GM06990 (cell line): ENCODE measurements at regions not wholly inside any gene's neighbourhood (a gene's known extent, or its start where the extent isn't known, plus 50 kb on each side); places are given as distances from the start of the nearest gene placed in this dataset.

Experiments
- DNase-seq: peaks from one replicate; pipeline ENCODE4 v3.0.0-alpha.2; 2011; ENCODE audit not compliant: insufficient read length; ENCODE audit errors: extremely low read depth
- H3K27me3 ChIP-seq: replicated peaks from 2 replicates; pipeline ENCODE4 v1.6.0; 2011; ENCODE audit warnings: low read length; ENCODE audit not compliant: control insufficient read depth, insufficient read depth
- H3K36me3 ChIP-seq: 2 replicates; pipeline ENCODE4 v1.5.1; 2011; ENCODE audit warnings: low read length; ENCODE audit not compliant: control insufficient read depth, insufficient read depth
- H3K4me3 ChIP-seq: replicated peaks from 2 replicates; pipeline ENCODE4 v1.5.1; 2011; ENCODE audit warnings: low read depth, mild to moderate bottlenecking, control low read depth, low read length
- TF ChIP-seq, protein P1 (sequence below): IDR thresholded peaks from 2 replicates; pipeline ENCODE4 v1.5.1; 2011; ENCODE audit warnings: low read length, control low read depth, mild to moderate bottlenecking, inconsistent platforms; ENCODE audit not compliant: insufficient read depth, poor library complexity, severe bottlenecking

DNA sequence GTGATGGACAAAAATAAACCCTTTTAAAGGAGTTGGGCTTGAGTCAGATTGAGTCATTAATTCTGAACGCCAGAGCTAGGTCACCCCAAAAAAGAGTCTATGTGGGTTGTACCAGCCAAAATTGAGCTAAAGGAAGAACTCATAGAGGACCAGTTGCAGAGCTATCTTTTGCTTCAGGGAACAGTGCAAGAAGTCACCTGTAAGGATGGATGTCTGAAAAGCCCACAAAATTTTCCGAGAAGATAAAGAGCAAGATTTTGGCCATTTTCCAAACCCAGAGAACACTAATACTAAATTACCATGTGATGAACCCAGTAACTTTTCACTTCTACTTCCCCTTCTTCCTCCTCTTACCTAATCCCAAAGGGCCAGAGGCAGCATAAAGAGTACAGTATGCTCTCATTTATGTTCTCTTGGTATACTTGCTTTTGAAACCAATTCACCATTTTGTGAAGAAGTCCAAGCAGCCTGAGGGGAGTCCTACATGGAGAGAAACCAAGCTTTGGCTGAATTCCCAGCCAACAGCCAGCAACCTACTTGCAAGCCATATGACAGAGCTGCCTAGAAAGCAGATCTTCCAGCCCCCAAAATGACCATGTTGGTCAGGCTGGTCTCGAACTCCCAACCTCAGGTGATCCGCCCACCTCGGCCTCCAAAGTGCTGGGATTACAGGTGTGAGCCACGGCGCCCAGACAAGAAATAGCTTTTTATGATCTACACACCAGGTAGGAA lies 551.7 kb downstream of the SATB2 start:
- peak; percentile 47 for DNase-seq
- TF ChIP-seq, protein P1, sequence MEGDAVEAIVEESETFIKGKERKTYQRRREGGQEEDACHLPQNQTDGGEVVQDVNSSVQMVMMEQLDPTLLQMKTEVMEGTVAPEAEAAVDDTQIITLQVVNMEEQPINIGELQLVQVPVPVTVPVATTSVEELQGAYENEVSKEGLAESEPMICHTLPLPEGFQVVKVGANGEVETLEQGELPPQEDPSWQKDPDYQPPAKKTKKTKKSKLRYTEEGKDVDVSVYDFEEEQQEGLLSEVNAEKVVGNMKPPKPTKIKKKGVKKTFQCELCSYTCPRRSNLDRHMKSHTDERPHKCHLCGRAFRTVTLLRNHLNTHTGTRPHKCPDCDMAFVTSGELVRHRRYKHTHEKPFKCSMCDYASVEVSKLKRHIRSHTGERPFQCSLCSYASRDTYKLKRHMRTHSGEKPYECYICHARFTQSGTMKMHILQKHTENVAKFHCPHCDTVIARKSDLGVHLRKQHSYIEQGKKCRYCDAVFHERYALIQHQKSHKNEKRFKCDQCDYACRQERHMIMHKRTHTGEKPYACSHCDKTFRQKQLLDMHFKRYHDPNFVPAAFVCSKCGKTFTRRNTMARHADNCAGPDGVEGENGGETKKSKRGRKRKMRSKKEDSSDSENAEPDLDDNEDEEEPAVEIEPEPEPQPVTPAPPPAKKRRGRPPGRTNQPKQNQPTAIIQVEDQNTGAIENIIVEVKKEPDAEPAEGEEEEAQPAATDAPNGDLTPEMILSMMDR, result no peak
- H3K4me3 ChIP-seq, result no peak overlapping the region
- H3K27me3 ChIP-seq, result no peaks in the 10 kb centered on the region
- H3K36me3 ChIP-seq, result no peaks in the 10 kb centered on the region

DNA sequence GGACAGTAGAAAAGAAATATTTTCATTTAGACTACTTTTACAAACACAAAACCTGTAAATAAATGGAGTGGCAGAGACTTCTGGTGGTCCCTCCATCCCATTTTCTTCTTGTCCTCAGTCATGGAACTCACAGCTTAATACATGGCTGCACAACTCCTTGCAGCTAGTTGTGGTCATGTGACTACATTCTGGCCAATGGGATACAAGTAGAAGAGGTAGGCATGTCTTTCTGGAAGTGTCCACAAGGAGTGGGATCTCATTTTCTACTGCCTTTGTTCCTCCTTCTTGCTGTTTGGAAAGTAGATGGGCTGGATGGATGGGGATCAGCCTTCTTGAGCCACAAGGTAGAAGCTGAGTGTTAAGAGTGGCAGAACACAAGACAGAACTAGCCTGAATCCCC lies 555.8 kb downstream of the SATB2 start:
- TF ChIP-seq, protein P1, result no peak
- DNase-seq, result no peak
- no peak overlapping the region for H3K4me3 ChIP-seq
- H3K36me3 ChIP-seq, result no peaks in the 10 kb centered on the region
- H3K27me3 ChIP-seq, result no peaks in the 10 kb centered on the region

DNA sequence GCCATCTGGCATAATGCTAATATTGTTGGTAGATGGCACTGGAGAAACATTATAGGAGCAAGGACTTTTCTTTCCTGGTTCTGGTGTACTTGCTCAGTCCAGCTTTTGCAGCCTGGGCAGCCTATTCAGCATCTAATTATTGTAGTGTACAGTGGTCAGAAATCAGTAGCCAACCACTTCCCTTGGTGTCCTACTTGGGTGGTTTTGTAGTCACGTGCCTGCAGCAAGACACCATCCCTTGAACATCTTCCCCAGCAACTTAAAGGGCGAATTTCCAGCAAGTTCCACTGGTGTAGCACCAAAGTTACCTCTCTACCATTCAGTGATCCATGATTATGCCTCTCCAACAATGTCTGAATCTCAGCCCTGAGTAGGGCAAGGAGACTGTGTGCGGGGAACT lies 557.6 kb downstream of the SATB2 start:
- no peak for DNase-seq
- no peak overlapping the region for H3K4me3 ChIP-seq
- TF ChIP-seq, protein P1, result no peak

DNA sequence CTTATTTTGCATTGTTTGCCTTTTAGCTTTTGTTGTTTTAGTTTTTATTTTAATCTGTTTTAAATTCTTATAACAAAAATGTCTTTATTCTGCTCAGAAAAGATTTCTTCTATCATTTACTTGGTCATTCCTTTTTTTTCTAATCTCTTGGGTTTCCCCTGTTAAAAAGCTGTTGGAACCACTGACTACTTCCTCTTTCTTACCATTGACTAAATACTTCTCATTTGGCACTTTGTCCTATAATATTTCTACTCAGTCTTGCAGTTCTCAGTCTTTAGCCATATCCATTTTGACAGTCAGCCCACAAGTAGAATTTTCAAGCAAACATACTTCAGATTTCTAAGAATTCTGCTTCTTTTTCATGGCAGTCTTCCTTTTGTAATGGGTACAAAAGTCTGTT lies 567.2 kb downstream of the SATB2 start:
- no peaks in the 10 kb centered on the region for H3K36me3 ChIP-seq
- TF ChIP-seq, protein P1, result no peak
- H3K4me3 ChIP-seq, result no peak overlapping the region
- no peaks in the 10 kb centered on the region for H3K27me3 ChIP-seq
- DNase-seq, result peak; percentile 22

More for the DNA sequence above, 557.6 kb downstream of the SATB2 start:
- Histone ChIP-seq H3K36me3 (no peaks in the 10 kb centered on the region), H3K27me3 (no peaks in the 10 kb centered on the region)

DNA sequence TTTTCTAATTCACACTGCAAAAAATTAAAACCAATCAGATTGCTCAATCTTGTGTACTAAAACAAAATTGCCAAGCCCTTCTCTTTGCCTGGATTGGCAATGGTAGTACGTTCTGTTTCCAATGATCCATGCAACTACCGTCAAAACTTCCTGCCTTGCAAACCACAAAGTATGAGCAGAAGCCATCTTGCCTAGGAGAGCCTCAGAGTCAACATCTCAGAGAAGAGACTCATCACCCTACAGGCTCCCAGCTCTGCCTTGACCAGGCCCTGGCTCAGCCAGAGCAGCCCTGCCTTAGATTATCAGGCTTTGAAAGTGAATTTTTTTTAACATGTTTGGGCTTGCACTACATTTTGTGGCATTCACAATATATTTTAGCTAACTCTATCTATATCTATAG lies 574.1 kb downstream of the SATB2 start:
- no peak for DNase-seq
- Histone ChIP-seq H3K27me3 (no peaks in the 10 kb centered on the region), H3K36me3 (no peaks in the 10 kb centered on the region), H3K4me3 (no peak overlapping the region)
- TF ChIP-seq, protein P1, result no peak

DNA sequence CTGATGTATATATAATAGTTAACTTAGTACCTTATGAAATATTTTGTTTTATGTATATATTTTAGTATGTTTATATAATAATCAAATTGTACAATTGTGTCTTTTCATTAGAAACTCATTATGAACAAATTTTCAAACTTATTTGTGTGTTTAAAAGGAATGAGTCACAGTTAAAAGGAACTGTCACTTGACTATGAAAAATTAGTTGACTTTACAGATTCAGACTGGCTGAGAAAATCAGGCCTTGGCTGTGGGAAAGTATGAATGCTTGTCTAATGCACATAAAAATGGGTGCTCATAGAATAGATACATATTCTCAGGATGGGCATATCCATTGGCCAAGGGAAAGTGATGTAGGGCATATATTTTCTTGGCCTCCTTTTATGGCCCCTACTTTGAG lies 576.8 kb downstream of the SATB2 start:
- Histone ChIP-seq H3K4me3 (no peak overlapping the region), H3K36me3 (no peaks in the 10 kb centered on the region), H3K27me3 (no peaks in the 10 kb centered on the region)
- DNase-seq, result no peak
- TF ChIP-seq, protein P1, result no peak
